GM12874 (cell line): ENCODE measurements at regions not wholly inside any gene's neighbourhood (a gene's known extent, or its start where the extent isn't known, plus 50 kb on each side); places are given as distances from the start of the nearest gene placed in this dataset.

Source experiments
- CTCF ChIP-seq: IDR thresholded peaks from 2 replicates; pipeline ENCODE4 v1.5.1; 2011; ENCODE audit warnings: low read depth, mild to moderate bottlenecking, control low read depth, low read length, moderate library complexity; ENCODE audit not compliant: insufficient read depth

GRCh38 chr10:3375505-3375904 lies 202.9 kb upstream of the PITRM1 start:
- no peak for TF ChIP-seq CTCF

GRCh38 chr10:3374914-3375313 lies 202.3 kb upstream of the PITRM1 start:
- TF ChIP-seq CTCF, result no peak

GRCh38 chr10:3372281-3372680 lies 199.7 kb upstream of the PITRM1 start:
- no peak for TF ChIP-seq CTCF

GRCh38 chr10:3366735-3367405 lies 194.3 kb upstream of the PITRM1 start:
- no peak for TF ChIP-seq CTCF

GRCh38 chr10:3366043-3366442 lies 193.5 kb upstream of the PITRM1 start:
- TF ChIP-seq CTCF, result no peak

- TF ChIP-seq CTCF, result no peak
Measured at GRCh38 chr10:3365630-3366029, 193.0 kb upstream of the PITRM1 start.

GRCh38 chr10:3364768-3365480 lies 192.3 kb upstream of the PITRM1 start:
- no peak for TF ChIP-seq CTCF
